ENCODE measurements at regions not wholly inside any gene's neighbourhood (a gene's known extent, or its start where the extent isn't known, plus 50 kb on each side); places are given as distances from the start of the nearest gene placed in this dataset.

DNA sequence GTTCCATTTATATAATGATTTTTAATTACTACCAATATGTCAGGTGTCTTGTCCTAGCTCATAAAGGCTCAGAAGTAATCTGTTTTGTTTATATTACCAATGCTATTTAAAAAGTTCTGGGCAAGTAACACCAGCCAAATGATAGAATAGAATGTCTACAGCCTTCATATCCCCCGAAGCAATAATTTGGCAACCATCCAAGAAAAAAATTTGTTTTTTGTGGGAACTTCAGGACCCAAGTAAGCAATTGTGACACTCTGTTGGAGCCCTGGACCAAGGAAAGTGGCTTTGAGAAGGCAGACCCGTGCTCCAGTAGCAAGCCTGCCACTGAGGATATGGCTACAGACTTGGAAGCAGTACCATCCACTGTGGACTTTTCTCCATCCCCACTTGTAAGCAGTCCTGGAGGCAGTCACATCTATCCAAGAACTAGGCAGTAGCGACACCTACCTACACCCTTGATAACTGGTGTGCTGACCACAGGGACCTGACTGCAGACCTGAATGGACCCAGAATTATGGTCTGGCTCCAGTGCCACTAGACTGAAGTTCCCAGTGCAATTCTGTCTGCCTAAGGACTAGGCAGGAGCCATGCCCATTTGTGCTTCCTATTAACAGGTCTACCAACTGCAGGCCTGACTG, 870.7 kb upstream of the ADGRL2 start:
- no peak for FAIRE-seq

DNA sequence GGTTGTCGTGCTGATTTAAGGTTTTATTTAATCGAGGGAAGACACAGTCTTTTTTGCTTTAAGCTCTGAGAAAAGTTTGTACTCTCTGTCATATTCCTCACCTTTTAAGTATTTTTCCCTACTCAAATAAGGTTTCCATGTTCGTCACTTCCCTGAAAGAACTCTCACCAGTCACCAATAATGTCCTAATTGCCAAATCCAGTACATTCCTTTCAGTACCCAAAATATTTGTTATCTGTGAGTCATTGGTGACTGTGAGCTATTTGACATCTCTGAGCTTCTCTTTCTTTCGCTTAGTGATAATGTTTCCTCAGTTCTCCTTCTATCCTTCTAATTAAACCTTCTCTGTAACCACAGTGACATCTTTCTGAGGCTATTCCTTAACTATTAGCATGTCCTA, 874.2 kb upstream of the ADGRL2 start:
- no peak for FAIRE-seq

DNA sequence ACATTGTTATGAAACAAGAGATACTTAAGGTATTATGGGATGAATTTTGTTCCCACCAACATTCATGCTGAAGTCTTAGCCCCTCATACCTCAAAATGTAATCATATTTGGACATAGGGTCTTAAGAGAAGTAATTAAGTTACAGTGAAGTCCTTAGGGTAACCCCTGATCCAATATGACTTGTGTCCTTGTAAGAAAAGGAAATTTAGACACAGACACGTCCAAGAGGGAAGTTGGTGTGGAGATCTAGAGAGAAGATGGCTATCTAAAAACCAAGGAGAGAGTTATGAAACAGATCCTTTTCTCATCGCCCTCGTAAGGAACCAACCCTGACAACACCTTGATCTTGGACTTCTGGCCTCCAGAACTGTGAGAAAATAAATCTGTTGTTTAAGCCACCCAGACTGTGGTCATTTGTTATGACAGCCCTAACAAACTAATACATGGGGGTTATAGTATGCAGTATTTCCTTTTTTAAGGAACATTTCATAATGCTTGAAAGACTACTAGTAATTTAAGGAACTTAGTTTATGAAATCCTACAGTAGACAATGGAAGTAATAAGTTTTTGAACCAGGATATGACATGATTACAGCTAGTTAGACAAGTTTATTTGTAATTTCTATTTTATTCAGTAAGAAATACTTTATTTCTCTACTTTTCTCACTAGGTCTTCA, 875.5 kb upstream of the ADGRL2 start:
- FAIRE-seq: no peak

DNA sequence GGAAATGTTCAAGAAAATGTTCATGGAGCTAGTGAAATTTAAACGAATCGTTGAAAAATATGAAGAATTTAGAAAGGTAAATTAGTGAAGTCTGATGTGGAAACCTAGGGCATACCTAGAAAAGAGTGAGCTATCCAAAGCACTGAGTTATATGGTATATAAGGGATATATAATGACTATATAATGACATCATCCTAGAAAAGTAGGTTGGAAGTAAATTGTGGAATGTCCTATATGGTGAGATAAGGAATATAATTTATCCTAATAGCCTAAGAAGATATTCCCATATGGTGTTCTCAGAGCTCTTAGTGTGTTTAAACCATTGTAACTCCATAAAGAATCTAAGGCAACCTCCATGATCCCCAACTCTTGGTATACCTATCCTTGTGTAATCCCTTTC, 876.4 kb upstream of the ADGRL2 start:
- FAIRE-seq: no peak

DNA sequence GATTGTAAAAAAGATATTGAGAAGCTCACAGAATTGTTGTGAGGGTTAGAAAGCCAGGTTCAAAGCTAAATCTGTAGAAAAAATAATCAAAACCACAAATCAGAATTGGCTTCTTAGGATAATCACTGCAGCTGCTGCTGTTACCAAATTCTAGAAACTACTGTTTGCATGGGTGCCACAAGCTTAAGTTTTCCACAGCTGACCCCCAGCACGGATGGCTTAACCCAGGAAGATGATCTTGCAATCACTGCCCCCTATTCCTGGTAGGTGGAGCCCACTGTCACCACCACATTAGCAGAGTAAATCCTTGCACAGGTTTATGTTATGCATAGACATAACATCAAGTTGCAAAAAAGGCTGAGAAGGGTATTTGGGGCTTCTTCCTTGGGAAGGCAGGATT, 877.8 kb upstream of the ADGRL2 start:
- FAIRE-seq: no peak

DNA sequence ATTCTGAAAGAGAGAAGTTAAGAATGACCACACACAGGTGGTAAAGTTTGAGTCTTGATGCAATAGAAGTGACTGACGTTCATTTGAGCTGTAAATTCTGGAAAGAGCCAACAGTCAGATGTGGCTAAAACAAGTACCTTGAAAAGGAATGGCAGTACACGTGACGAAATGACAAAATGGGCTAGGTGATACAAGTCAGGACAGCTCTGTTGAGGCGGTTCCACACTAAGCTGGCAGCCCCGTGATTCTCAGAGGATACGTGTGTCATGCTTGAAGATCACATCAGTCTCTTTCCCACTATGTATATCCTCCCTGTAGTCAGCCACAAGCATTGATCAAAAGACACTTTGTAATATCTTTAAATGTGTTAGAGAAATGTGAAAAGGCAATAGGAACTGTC, 881.3 kb upstream of the ADGRL2 start:
- no peak for FAIRE-seq

DNA sequence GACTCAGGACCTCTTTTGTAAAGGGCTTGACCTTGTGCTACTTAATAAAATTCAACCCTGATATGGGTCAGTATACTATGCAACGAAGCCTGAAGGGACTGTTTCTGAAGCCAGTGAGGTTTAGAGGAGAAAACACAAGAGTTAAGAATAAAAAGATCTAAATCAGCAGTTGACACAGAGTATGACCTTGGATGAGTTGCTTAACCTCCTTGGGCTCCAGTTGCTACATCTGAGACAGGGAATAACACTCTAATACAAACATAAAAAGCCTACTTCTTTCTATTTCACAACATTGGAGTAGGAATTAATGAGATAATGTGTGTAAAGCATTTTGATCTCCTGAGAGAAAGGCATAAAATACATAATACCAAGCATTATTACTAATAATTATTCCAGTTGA, 882.4 kb upstream of the ADGRL2 start:
- no peak for FAIRE-seq

DNA sequence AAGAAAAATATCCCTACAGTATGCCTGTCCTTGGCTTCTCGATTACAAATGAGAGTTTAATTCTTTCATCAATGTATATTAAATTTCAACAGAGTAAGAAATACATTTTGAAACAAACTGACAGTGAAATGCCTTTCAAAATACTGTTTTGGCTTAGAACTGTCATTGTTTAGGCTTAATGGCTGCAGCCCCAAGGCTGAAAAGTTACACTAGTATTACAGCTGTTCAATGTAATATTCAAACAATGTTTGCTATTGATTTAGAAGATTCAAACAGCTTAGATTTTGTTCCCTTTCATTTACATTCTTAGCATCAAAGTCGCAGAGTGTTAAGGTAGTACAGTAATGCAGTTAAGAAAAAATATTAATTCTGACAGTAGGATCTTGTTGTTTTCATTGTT, 882.9 kb upstream of the ADGRL2 start:
- FAIRE-seq: no peak

DNA sequence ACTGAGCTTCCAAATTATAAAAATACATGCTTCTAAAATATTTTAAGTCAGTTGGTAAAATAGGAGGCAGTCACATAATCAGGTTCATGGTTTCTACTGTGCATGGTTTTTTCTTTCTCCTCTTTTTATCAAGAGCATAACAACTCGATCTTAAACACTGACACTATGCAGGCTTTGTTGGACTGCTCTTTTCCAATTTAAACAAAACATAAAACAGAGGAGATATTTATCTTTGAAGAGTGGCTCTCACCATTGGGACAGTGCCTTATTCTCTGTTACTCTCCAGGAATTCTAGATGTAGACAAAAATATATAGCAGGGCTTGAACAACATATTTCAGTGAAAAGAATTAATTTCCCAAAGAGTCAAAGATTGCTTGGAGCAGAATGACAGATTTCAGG, 883.5 kb upstream of the ADGRL2 start:
- no peak for FAIRE-seq

DNA sequence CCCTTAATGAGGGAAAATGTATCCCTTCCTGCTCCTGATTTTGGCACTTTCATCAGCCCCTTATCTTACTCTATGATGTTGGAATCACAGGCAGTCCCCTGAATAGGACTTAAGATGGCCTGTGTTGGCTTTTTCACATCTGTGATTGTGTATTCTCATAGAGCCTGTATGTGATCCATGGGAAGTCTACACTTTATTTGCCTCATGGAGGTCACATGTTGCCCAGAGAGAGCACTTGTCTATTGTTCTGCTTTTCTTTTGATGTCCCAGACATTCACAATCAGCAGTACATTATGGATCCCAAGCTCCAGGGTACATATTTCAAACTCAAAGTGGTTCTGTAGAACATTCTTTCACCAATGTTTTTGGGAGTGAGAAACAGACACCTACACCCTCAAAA, 885.2 kb upstream of the ADGRL2 start:
- FAIRE-seq: no peak

DNA sequence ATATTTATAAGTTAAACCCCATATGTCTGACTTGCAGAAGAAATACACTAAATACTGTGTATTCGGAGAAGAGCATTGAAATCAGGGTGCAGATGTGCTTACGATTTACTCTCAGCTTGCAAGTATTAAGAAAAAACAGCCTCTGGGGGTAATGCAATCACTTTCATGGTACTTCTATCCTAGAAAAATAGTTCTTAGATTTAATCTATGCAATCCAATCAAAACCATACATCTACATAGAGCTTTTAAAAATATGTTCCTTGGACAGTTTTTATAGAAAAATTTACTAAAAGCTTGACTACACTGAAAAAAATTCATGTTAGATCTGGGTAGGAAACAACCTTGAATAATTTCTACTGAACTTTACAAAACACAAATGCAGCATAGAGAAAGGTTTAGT, 890.3 kb upstream of the ADGRL2 start:
- FAIRE-seq: no peak

DNA sequence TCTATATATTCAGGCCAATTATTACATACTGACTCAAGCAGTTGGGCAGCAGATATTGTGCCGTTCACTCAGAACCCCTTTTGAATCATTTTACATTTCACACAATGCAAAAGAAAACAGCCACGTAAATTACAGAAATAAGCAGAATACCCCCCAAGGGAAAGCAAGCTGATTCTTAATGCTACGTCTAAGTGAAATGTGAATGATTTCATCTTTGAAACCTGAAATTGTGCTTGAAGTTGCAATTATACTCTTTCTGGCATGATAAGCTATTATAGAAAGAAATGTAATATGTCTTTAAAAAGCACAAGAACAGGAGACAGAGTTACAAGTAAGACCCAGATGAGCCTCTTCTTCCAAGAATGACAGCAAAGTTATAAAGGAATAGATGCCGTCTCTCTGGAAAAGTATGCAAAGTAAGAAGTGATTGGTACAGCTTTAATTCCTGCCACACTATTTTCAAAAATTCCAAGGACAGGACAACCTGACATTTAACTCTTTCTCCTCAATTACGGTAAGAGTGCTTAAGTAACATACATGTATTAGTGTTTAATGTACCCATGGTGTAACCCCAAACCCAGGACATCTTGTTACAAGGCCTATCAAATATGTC, 891.5 kb upstream of the ADGRL2 start:
- FAIRE-seq: no peak

DNA sequence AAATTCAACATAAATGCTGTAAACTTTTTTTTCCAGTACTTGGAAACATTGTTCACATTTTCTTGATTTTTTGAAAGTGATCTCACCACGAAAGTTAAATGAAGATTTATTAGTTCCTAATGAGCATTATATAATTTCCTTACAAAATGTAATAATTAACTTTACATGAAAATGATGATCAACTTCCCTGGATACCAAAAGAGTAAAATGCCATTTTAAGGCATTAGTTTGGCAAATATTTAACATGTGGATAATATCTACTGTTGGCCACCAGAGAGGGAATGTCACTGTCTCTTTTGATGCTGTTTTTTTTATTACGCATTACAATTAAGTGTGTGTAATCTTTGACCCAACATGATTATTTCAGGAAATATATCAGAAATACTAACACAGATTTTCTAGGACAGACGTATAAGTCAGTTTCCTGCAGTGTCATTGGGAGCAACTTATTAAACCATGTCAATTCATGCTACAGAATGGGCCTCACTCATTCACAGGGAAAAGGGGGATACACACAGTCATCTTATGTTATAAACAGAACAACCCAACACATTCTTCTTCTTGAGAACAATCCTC, 903.9 kb upstream of the ADGRL2 start:
- no peak for FAIRE-seq

DNA sequence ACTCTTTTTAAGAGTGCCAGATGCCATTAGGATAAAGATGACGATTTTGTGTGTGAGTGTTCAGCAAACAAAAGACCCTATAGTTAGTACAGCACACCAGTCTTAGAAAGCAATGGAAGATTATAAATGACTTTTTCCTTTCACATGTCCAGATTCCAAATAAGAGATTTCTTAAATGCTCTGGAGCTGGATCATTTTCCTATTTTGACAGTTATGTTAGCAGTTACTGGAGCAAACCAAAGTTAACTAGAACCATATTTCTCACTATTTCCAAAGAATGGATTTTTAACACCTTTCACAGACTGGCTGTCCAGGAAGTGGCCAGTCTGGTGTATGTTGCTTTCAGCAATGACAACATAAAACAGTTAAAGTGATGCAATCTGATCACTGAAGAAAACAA, 905.8 kb upstream of the ADGRL2 start:
- no peak for FAIRE-seq

DNA sequence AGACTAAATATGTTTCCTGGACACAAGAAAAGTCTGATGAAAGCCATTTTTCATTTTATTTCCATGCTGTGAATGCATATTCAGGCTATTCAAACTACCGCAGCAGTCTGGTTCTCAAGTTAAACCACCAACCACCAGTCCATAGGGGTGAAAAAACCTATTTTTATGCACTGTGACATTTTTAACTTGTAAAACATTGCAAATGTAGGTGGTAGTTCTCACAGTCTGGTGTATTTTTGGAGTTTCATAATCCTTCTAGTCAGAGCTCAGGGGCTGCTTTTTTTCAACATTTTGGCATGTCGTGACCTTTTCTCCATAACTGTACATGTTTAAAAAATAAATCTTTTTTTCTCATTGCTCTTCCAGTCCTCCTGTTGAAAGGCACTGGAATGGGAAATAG, 907.6 kb upstream of the ADGRL2 start:
- FAIRE-seq: no peak

DNA sequence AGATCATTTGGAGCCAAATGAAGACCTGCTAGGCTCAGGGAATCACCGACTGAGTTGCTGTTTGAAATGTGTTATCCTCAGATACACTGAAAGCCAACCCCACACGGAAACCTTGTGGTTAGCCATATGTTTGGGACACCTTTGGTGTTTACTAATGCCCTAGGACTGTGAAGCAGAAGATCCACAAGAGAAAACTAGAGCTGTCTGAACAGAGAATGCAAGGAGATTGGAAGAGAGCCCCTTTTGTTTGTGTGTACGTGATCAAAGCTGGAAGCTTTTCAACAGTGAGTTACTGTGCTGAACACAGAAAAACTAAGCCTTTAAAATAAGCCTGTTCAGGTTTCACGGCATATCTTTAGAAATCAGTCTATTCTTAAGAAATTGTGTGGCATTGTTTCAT, 908.2 kb upstream of the ADGRL2 start:
- no peak for FAIRE-seq

DNA sequence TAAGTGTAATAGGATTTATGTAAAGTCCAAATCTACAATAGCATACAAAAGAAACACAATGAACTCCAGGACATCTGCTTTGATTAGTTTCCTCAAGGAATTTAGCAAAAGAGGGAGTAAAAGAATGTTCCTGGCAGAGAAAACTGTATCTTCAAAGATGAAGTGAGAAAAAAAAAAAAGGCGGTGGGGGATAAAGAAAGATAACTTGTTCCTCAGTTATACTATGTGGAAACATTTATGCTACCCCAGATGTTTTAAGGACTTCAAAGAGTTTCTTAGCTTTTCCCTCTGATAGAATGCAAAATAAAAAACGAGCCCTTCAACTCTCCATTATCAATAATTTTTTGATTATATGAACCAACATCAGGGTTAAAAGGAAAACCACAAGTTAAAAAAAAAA, 908.9 kb upstream of the ADGRL2 start:
- no peak for FAIRE-seq

DNA sequence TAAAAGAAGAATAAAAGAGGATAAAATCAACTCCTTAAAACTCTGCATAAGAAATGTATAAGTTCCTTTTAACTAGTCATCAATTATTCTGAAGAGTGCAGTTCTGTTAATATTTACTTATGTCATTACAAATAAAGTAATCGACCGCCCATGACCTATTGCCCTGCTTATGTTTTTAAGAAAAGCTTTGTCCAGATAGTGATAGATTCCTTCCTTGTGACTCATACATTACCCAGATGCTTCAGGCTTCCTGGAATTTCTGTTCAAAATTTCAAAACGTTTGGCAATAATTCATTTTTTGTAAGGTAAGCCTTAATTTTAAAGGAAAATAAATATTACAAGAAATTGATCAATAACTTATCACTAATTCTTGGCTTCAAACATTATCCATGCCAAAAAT, 918.2 kb upstream of the ADGRL2 start:
- FAIRE-seq: no peak

DNA sequence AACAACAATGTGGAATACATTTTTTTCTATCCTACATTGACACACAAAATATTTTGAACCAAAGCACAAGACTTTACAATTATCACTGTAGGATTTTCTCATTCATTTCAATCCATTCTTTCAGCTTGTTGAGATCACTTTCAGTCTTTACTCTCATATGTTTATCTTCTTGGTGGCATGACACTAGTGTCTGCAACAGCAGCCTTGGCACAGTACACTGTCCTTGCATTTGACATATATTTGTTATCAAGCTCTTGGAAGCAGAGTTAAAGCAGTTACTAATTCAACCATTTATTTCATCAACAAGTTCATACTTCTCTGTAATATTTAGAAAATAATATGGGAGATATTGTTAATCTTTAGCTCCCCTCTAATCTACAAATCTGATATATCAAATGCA, 922.4 kb upstream of the ADGRL2 start:
- FAIRE-seq: no peak

DNA sequence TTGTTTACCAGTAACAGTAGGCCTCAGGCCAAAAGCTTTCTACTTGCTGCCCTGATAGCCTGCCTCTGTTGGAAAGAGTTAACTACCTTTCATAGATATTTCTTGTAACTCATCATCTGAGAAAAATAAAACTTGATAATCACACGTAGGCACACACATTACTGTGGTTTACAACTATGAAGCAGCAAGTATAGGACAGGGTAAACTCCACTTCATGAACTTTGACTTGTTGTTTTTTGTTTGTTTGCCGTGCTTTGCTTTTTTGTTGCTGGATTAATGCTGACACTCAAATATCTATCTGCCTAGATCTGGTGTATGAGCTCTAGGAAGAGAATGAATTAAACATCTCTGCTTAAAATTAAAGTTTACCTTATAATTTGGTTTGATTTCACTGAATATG, 924.7 kb upstream of the ADGRL2 start:
- FAIRE-seq: no peak

DNA sequence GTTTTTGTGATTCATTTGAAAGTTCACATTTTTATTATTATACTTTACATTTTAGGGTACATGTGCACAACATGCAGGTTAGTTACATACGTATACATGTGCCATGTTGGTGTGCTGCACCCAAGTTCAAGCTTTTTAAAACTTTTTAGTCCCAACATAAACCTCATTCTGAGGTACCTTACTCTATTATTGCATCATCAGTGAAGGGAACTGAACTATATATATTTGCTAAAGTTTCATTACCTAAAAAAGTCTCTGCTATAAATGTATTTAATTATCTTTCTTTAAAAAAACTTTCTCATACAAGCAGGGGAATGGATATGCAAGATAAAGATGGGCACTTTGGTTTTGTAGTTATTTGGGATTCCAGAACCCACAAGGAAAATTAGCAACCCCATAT, 931.4 kb upstream of the ADGRL2 start:
- no peak for FAIRE-seq

DNA sequence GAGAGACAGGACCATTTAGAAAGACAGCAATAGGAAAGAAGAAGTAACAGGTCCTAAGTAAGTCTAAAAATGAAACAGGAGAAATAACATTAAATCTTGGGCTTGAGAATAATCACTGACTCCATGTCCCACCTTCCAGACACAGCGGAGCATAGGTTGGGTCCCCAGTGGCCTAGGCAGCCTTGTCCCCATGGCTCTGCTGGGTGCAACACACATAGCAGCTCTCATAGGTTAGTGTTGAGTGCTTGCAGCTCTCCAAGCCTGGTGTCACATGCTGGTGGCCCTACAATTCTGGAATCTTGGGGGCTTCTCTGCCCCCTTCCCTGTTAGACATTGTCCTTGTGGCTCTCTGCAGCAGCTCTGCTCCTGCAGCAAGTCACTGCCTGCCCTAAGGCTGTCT, 952.8 kb upstream of the ADGRL2 start:
- FAIRE-seq: no peak

DNA sequence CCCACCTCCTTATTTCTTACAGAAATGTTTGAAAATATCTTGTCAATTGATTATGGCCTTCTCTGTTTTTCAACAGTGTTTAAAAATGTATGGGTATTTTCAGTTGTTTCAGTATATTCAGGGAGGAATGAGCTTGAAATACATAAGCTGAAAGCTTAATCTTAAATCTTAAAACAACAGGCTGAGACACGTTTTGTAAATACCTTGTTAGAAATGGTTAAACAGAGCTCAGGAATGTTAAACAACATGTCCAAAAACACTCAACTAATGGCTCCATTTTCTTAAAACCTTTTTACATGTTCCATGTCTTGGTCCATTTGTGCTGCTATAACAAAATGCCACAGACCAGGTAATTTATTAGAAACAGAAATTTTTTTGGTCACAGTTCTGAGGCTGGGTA, 953.8 kb upstream of the ADGRL2 start:
- FAIRE-seq: no peak

DNA sequence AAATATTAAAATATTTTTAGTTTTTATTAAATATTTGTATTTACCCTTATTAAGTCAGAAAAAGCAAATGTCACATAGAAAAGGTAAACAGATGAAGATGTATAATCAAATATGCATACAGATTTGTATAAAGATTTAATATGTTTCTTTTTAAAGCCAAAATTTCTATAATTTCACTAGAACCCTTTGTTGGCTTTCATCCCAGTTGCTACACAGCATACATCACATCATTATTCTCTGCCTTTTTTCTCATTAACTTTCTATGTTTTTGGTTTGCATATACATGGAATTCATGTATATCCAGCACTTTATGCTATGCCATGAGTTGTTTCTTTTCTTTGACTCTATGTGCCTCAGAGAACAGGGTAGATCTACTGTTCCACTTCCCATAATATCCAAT, 957.9 kb upstream of the ADGRL2 start:
- no peak for FAIRE-seq

DNA sequence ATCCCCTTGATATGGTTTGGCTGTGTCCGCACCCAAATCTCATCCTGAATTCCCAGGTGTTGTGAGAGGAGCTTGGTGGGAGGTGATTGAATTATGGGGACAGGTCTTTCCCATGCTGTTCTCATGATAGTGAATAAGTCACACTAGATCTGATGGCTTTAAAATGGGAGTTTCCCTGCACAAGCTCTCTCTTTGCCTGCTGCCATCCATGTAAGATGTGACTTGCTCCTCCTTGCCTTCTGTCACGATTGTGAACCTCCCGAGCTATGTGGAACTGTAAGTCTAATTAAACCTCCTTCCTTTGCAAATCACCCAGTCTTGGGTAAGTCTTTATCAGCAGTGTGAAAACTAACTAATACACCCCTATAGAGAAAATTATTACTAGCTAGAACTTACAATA, 959.5 kb upstream of the ADGRL2 start:
- FAIRE-seq: no peak

All from A204.1 (cell line).